ENCODE measurements at regions not wholly inside any gene's neighbourhood (a gene's known extent, or its start where the extent isn't known, plus 50 kb on each side); places are given as distances from the start of the nearest gene placed in this dataset.
"Not testable (repeated sequence)": the region's sequence is repeated elsewhere in the genome, so short reads cannot be mapped to it uniquely, and the experiment has no call there.

GRCh38 chr7:10756981-10757380 lies 216.7 kb upstream of the PHF14 start:
- peak in 2 of 56 donors; percentile 10 to 36 for DNase-seq

- DNase-seq, result no peak
Measured at GRCh38 chr7:10759120-10759519, 214.6 kb upstream of the PHF14 start.

GRCh38 chr7:10767771-10768170 lies 205.9 kb upstream of the PHF14 start:
- DNase-seq, result no peak

GRCh38 chr7:10770176-10770575 lies 203.5 kb upstream of the PHF14 start:
- peak in 1 of 56 donors; percentile 17 for DNase-seq

GRCh38 chr7:10773430-10773829 lies 200.2 kb upstream of the PHF14 start:
- no peak for DNase-seq

- DNase-seq, result no peak
Measured at GRCh38 chr7:10779465-10780399, 193.9 kb upstream of the PHF14 start.

GRCh38 chr7:10780400-10780747 lies 193.3 kb upstream of the PHF14 start:
- DNase-seq, result no peak

- not testable (repeated sequence) for DNase-seq
Measured at GRCh38 chr7:10786976-10787375, 186.7 kb upstream of the PHF14 start.

GRCh38 chr7:10789170-10789569 lies 184.5 kb upstream of the PHF14 start:
- no peak for DNase-seq

- DNase-seq, result no peak
Measured at GRCh38 chr7:10790910-10791309, 182.8 kb upstream of the PHF14 start.

GRCh38 chr7:10793995-10794775 lies 179.5 kb upstream of the PHF14 start:
- DNase-seq, result no peak

GRCh38 chr7:10797157-10797556 lies 176.5 kb upstream of the PHF14 start:
- DNase-seq, result no peak

- no peak for DNase-seq
Measured at GRCh38 chr7:10798044-10798443, 175.6 kb upstream of the PHF14 start.

- no peak for DNase-seq
Measured at GRCh38 chr7:10799475-10799874, 174.2 kb upstream of the PHF14 start.

GRCh38 chr7:10802011-10802410 lies 171.7 kb upstream of the PHF14 start:
- DNase-seq, result no peak

- DNase-seq, result no peak
Measured at GRCh38 chr7:10802526-10802925, 171.1 kb upstream of the PHF14 start.

GRCh38 chr7:10803720-10804119 lies 170.0 kb upstream of the PHF14 start:
- DNase-seq, result no peak

GRCh38 chr7:10804770-10805169 lies 168.9 kb upstream of the PHF14 start:
- DNase-seq, result no peak

- no peak for DNase-seq
Measured at GRCh38 chr7:10815546-10815945, 158.1 kb upstream of the PHF14 start.

GRCh38 chr7:10821156-10821555 lies 152.5 kb upstream of the PHF14 start:
- no peak for DNase-seq

GRCh38 chr7:10824154-10824553 lies 149.5 kb upstream of the PHF14 start:
- DNase-seq, result no peak

GRCh38 chr7:10838228-10838627 lies 135.4 kb upstream of the PHF14 start:
- no peak for DNase-seq

GRCh38 chr7:10845225-10845624 lies 128.4 kb upstream of the PHF14 start:
- no peak for DNase-seq

All from amygdala (tissue), 56 donors.